ENCODE measurements at regions not wholly inside any gene's neighbourhood (a gene's known extent, or its start where the extent isn't known, plus 50 kb on each side); places are given as distances from the start of the nearest gene placed in this dataset.

GRCh38 chr9:28770827-28771226 lies 1197.5 kb upstream of the C9orf72 start:
- TF ChIP-seq EZH2phosphoT487 (IDR thresholded peaks at IDR 0.05) (no peak), CTCF (IDR thresholded peaks at IDR 0.05) (no peak)

Data from neural progenitor cell (in vitro differentiated cells).